ENCODE measurements at regions not wholly inside any gene's neighbourhood (a gene's known extent, or its start where the extent isn't known, plus 50 kb on each side); places are given as distances from the start of the nearest gene placed in this dataset.
"Not testable (repeated sequence)": the region's sequence is repeated elsewhere in the genome, so short reads cannot be mapped to it uniquely, and the experiment has no call there.

GRCh38 chr9:42370172-42370571, 186.7 kb downstream of the SPATA31A6 start:
- not testable (repeated sequence) for DNase-seq (ENCODE audit: low read depth in 2 of 3, low spot score in 2 of 3)

- DNase-seq (ENCODE audit: low read depth in 2 of 3, low spot score in 2 of 3): not testable (repeated sequence)
Observed at GRCh38 chr9:42371417-42371816, 188.0 kb downstream of the SPATA31A6 start.

DNA sequence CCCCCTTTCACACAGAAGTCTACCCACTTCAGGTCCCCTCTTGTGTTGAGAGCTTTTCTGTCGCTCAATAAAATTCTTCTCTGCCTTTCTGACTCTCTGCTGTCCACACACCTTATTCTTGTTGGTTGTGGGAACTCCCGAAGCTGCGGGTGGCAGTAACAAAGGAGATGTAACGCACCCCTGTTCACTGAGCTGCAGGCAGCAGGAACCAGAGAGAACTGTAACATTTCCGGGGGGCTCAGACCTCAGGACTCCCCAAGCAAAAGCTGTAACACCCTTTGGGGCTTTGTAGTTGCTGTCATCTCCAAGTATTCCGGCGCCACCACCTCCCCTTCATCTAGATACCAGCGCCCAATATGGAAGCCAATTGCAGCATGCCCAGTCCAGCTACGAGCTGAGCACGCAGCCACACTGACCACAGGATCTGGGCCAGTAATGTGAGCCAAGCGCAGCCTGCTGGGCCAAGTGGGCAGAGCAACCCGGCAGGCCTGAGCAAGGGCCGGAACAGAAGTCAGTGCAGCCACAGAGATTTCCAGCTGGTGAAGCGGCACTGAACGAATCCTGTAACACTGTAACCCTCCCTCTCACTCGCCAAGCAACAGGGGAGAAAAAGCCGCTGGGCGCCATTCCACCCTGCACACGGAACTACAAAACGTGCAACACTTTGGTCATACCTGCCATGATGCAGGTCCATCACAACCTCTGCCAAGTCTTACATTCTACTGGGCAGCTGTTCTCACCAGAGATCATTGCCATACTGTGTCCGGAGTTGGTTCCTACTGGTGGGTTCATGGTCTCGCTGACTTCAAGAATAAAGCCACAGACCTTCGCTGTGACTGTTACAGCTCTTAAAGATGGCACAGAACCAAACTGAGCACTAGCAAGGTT, 194.3 kb downstream of the SPATA31A6 start:
- DNase-seq (ENCODE audit: low read depth in 2 of 3, low spot score in 2 of 3): not testable (repeated sequence)

GRCh38 chr9:42378418-42378815, 195.0 kb downstream of the SPATA31A6 start:
- no peak for DNase-seq (ENCODE audit: low read depth in 2 of 3, low spot score in 2 of 3)

- DNase-seq (ENCODE audit: low read depth in 2 of 3, low spot score in 2 of 3): not testable (repeated sequence)
Observed at GRCh38 chr9:42379602-42380001, 196.1 kb downstream of the SPATA31A6 start.

DNA sequence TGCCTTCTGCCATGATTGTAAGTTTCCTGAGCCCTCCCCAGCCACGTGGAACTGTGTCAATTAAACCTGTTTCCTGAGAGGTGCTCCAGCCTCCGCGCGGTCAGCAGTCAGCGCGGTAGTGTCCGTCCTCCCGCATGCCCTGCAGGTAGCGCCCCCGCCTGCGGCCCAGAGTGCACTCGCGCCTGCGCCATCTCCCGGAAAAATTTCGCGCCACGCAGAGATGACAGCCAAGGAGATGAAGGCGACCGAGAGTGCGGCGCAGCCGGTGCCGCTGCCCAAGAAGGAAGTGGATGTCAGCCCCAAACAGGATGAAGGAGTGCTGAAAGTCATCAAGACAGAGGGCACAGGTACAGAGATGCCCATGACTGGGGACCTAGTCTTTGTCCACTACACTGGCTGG, 201.1 kb downstream of the SPATA31A6 start:
- DNase-seq (ENCODE audit: low read depth in 2 of 3, low spot score in 2 of 3): not testable (repeated sequence)

DNA sequence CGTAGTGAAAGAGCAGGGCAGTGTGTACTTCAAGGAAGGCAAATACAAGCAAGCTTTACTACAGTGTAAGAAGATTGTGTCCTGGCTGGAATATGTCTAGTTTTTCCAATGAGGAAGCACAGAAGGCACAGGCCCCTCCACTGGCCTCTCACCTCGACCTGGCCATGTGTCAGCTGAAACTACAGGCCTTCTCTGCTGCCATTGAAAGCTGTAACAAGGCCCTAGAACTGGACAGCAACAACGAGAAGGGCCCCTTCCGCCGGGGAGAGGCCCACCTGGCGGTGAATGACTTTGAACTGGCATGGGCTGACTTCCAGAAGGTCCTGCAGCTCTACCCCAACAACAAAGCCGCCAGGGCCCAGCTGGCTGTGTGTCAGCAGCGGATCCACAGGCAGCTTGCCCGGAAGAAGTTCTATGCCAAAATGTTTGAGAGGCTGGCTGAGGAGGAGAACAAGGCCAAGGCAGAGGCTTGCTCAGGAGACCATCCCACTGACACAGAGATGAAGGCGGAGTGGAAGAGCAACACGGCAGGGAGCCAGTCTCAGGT, 202.2 kb downstream of the SPATA31A6 start:
- DNase-seq (ENCODE audit: low read depth in 2 of 3, low spot score in 2 of 3): not testable (repeated sequence)

- DNase-seq (ENCODE audit: low read depth in 2 of 3, low spot score in 2 of 3): no peak
Observed at GRCh38 chr9:42386477-42386876, 203.0 kb downstream of the SPATA31A6 start.

GRCh38 chr9:42388146-42388690, 204.8 kb downstream of the SPATA31A6 start:
- DNase-seq (ENCODE audit: low read depth in 2 of 3, low spot score in 2 of 3): no peak

- no peak for DNase-seq (ENCODE audit: low read depth in 2 of 3, low spot score in 2 of 3)
Observed at GRCh38 chr9:42388846-42389245, 205.4 kb downstream of the SPATA31A6 start.

DNA sequence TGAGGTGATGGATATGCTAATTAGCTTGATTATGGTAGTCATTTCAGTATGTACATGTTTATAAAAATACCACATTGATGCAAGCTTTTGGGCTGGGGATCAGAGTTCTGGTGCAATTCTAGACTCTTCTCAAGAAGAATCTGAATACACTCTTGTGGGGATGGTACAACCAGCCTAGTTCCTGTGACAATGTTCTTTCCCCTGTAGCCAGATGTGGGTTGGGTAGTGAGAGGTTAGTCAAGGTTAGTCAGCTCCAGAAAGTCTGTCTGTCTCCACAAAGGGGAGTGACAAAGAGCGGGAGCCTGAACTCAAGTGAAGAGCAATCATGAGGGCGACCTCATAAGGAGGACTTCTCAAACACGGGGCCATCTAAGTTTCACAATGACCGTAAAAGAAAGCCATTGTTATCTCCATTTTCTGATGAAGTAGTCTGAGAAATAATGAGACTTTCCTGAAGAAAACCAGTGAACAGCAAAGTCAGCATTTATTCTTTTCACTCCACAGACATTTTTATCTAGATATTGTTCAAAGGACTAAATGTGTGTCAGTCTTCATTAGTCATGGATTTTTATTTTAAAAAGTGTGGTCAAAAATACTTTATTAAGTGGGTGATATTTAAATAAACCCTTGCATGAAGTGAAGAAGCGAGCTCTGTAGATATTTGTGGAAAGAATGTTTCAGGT, 209.5 kb downstream of the SPATA31A6 start:
- DNase-seq (ENCODE audit: low read depth in 2 of 3, low spot score in 2 of 3): not testable (repeated sequence)

DNA sequence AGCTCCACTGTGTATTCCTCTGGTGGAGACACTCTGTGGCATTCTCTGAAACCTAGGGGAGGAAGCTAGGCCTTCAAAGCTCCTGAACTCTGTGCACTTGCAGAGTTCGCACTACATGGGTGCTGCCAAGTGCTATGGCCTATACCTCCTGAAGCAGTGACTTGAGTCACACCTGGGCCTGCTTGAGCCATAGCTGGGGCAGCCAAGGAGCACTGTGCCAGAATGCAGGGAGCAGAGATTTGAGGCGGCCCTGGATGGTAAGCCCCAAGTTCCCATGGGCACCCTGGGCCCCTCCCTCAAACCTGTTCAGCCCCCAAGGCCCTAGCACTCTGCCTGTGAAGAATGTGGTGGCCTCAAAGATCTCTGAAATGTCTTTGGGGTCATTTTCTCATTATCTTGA, 212.9 kb downstream of the SPATA31A6 start:
- no peak for DNase-seq (ENCODE audit: low read depth in 2 of 3, low spot score in 2 of 3)

DNA sequence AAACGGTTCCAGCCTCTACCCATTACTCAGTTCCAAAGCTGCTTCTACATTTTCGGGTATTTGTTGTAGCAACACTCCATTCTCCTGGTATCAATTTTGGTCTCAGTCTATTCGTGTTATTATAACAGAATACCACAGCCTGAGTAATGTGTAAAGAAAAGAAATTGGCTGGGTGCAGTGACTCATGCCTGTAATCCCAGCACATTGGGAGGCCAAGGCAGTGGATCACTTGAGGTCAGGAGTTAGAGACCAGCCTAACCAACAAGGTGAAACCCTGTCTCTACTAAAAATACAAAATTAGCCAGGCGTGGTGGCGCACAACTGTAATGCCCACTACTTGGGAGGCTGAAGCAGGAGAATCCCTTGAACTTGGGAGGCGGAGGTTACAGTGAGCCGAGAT, 213.9 kb downstream of the SPATA31A6 start:
- not testable (repeated sequence) for DNase-seq (ENCODE audit: low read depth in 2 of 3, low spot score in 2 of 3)

GRCh38 chr9:42402919-42403318, 219.5 kb downstream of the SPATA31A6 start:
- DNase-seq (ENCODE audit: low read depth in 2 of 3, low spot score in 2 of 3): not testable (repeated sequence)

- DNase-seq (ENCODE audit: low read depth in 2 of 3, low spot score in 2 of 3): not testable (repeated sequence)
Observed at GRCh38 chr9:42409581-42409980, 226.1 kb downstream of the SPATA31A6 start.

- not testable (repeated sequence) for DNase-seq (ENCODE audit: low read depth in 2 of 3, low spot score in 2 of 3)
Observed at GRCh38 chr9:42412354-42412753, 228.9 kb downstream of the SPATA31A6 start.

DNA sequence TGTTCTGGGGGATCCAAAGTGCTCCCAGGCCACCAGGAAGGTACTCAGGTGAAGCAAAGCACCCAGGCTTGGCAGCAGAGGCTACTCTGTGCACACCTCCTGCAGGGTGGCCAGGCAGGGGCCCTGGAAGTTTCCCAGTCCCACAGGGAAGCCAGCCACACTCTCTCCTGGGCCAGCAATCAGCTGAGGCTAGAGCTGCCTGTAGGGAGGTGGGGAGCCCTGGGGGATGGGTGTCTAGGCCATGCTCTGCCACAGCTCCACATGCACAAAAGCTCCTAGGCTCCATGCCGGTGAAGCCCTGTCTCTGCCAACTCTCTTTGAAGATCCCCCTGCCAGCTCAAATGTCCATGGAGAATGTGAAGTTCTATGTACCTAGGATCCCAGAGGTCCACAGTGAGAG, 231.4 kb downstream of the SPATA31A6 start:
- DNase-seq (ENCODE audit: low read depth in 2 of 3, low spot score in 2 of 3): not testable (repeated sequence)

DNA sequence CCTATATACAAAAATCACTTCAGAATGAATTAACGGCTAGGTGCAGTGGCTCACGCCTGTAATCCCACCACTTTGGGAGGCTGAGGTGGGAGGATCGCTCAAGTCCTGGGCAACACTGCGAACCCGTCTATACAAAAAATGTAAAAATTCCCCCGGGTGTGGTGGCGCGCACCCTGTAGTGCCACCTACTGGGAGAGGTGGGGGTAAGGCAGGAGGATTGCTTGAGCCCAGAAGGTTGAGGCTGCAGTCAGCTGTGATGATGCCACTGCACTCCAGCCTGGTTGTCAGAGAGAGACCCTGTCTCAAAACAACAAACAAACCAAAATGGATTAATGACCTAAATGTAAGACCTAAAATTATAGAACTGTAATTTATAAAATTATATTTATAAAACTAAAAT, 236.2 kb downstream of the SPATA31A6 start:
- not testable (repeated sequence) for DNase-seq (ENCODE audit: low read depth in 2 of 3, low spot score in 2 of 3)

DNA sequence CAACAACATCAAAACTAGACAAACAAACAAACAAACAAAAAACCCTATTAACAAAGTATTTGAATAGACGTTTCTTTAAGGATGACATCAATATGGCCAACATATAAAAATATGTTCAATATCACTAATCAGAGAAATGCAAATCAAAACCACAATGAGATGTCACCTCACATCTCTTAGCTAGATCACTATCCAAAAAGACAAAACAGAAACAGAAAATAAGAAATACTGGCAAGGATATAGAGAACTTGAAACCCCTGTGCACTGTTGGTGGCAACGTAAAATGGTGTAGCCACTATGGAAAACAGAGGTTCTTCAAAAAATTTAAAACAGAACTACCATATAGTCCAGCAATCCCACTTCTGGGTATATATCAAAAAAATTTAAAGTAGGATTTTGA, 236.9 kb downstream of the SPATA31A6 start:
- DNase-seq (ENCODE audit: low read depth in 2 of 3, low spot score in 2 of 3): not testable (repeated sequence)

- DNase-seq (ENCODE audit: low read depth in 2 of 3, low spot score in 2 of 3): not testable (repeated sequence)
Observed at GRCh38 chr9:42421630-42422029, 238.2 kb downstream of the SPATA31A6 start.

All from activated CD8-positive, alpha-beta memory T cell treated with anti-CD3 and anti-CD28 coated beads for 48 hours (primary cell).